ENCODE measurements at regions not wholly inside any gene's neighbourhood (a gene's known extent, or its start where the extent isn't known, plus 50 kb on each side); places are given as distances from the start of the nearest gene placed in this dataset.

GRCh38 chr2:120472891-120473309 is 127.0 kb downstream of the INHBB start:
- TF ChIP-seq CTCF (IDR thresholded peaks at IDR 0.05), result no peak
- no peak for TF ChIP-seq POLR2A (IDR thresholded peaks at IDR 0.05)
- TF ChIP-seq POLR2AphosphoS5 (IDR thresholded peaks at IDR 0.05), result peak in 2 of 3 donors; percentile 45 to 52
